ENCODE measurements at regions not wholly inside any gene's neighbourhood (a gene's known extent, or its start where the extent isn't known, plus 50 kb on each side); places are given as distances from the start of the nearest gene placed in this dataset.

- TF ChIP-seq POLR2A (IDR thresholded peaks at IDR 0.05): no peak
- no peak for TF ChIP-seq EP300 (IDR thresholded peaks at IDR 0.05)
- TF ChIP-seq CTCF (IDR thresholded peaks at IDR 0.05): no peak
- no peak for TF ChIP-seq POLR2AphosphoS5 (IDR thresholded peaks at IDR 0.05)
Observed at GRCh38 chr4:136805617-136806016, 726.7 kb downstream of the PCDH18 start.
